Gastrocnemius medialis (tissue), 4 donors: ENCODE measurements at regions not wholly inside any gene's neighbourhood (a gene's known extent, or its start where the extent isn't known, plus 50 kb on each side); places are given as distances from the start of the nearest gene placed in this dataset.

Experiments
- ATAC-seq, 2 donors: fragments of 150-250 bp; one replicate each; pipeline ENCODE4 v1.9.1; 2016
- DNase-seq, 2 donors: peaks; one replicate each; pipeline ENCODE4 v3.0.0-alpha.2; 2019
- H3K27ac ChIP-seq, 4 donors: fragments of 200-600 bp; sonication (generic); 1 replicate in 1 of 4; 2 replicates in 3 of 4; pipeline ENCODE4 v1.5.1; 2016 to 2018; ENCODE audit warnings: mild to moderate bottlenecking in 2 of 4, moderate library complexity in 1 of 4
- H3K27me3 ChIP-seq, 3 donors: fragments of 200-600 bp; sonication (generic) in 2 of 3; 1 replicate in 1 of 3; 2 replicates in 2 of 3; pipeline versions ENCODE4 v1.5.1 to v1.6.0; 2016 to 2019; ENCODE audit warnings: mild to moderate bottlenecking in 1 of 3, moderate library complexity in 1 of 3
- H3K36me3 ChIP-seq, 2 donors: fragments of 200-600 bp; sonication (generic) in 1 of 2; one replicate each; pipeline ENCODE4 v1.5.1; 2017 to 2018
- H3K4me1 ChIP-seq, 2 donors: fragments of 200-600 bp; sonication (generic) in 1 of 2; one replicate each; pipeline ENCODE4 v1.5.1; 2016 to 2017; ENCODE audit warnings: mild to moderate bottlenecking in 2 of 2
- H3K4me3 ChIP-seq, 4 donors: fragments of 200-600 bp; sonication (generic) in 3 of 4; 1 replicate in 1 of 4; 2 replicates in 3 of 4; pipeline ENCODE4 v1.5.1; 2016 to 2019; ENCODE audit warnings: mild to moderate bottlenecking in 2 of 4
- H3K9me3 ChIP-seq, 3 donors: fragments of 200-600 bp; sonication (generic) in 2 of 3; 1 replicate in 1 of 3; 2 replicates in 2 of 3; pipeline ENCODE4 v1.5.1; 2016 to 2019
- POLR2A ChIP-seq, 2 donors: fragments of 450-650 bp; IDR thresholded peaks; one replicate each; pipeline ENCODE4 v1.6.1; 2017; ENCODE audit warnings: antibody characterized with exemption in 2 of 2, mild to moderate bottlenecking in 2 of 2, moderate library complexity in 2 of 2
- in situ Hi-C, 4 donors: fragments of 200-750 bp; cut with MboI; loops; one replicate each; pipeline versions ENCODE4 v1.15.0 to v1.8.0; 2017; ENCODE audit warnings: low sequenced_read_pairs in 4 of 4
- intact Hi-C: fragments of 100-400 bp; cut with DNase I; formaldehyde crosslinking; loops from one replicate; pipeline ENCODE4 v1.15.1; 2023; ENCODE audit warnings: low total_unique reads
- TF ChIP-seq, protein P1 (sequence below), 5 experiments: fragments of 450-650 bp in 3 of 5; fragments of 200-600 bp in 2 of 5; sonication (generic) in 2 of 5; IDR thresholded peaks in 4 of 5; conservative IDR thresholded peaks in 1 of 5; 1 replicate in 4 of 5; 2 replicates in 1 of 5; pipeline ENCODE4 v1.5.1; 2016 to 2019; ENCODE audit warnings: antibody characterized with exemption in 5 of 5, mild to moderate bottlenecking in 3 of 5, moderate library complexity in 3 of 5

DNA sequence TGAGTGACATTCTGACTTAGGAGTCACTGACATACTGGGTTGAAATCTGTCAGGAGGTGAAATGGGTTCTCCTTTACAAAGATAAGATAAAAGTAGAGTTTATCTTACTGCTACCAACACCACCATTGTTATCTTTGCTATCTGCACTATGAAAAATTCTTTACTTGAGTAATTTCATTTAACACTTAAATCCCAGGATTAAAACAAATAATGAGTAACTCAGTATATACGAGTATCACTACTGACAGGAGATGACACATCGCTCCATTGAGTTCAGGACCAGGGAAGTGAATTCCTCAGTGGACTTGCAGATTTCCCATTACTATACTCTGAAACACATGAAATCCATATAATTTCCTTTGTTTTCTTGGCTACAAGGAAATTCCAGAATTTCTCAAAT is 242.1 kb upstream of the NLRP1 start:
- no peak for ATAC-seq
- Histone ChIP-seq H3K9me3 (no peaks in the 10 kb centered on the region), H3K4me1 (no peaks in the 10 kb centered on the region), H3K27ac (no peak overlapping the region), H3K36me3 (no peaks in the 10 kb centered on the region), H3K4me3 (no peak overlapping the region), H3K27me3 (no peaks in the 10 kb centered on the region)
- DNase-seq = no peak
- intact Hi-C loops (no loop called here), in situ Hi-C loops (loop anchor here in 1 of 4 donors (10.0 kb wide), 1 partner anchor 62 kb away; no protein-coding TSS in a partner anchor)
- TF ChIP-seq POLR2A (IDR thresholded peaks at IDR 0.05) = no peak
- TF ChIP-seq, protein P1, sequence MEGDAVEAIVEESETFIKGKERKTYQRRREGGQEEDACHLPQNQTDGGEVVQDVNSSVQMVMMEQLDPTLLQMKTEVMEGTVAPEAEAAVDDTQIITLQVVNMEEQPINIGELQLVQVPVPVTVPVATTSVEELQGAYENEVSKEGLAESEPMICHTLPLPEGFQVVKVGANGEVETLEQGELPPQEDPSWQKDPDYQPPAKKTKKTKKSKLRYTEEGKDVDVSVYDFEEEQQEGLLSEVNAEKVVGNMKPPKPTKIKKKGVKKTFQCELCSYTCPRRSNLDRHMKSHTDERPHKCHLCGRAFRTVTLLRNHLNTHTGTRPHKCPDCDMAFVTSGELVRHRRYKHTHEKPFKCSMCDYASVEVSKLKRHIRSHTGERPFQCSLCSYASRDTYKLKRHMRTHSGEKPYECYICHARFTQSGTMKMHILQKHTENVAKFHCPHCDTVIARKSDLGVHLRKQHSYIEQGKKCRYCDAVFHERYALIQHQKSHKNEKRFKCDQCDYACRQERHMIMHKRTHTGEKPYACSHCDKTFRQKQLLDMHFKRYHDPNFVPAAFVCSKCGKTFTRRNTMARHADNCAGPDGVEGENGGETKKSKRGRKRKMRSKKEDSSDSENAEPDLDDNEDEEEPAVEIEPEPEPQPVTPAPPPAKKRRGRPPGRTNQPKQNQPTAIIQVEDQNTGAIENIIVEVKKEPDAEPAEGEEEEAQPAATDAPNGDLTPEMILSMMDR (IDR thresholded peaks at IDR 0.05 in 4 of 5, conservative IDR thresholded peaks at IDR 0.05 in 1 of 5) = no peak

DNA sequence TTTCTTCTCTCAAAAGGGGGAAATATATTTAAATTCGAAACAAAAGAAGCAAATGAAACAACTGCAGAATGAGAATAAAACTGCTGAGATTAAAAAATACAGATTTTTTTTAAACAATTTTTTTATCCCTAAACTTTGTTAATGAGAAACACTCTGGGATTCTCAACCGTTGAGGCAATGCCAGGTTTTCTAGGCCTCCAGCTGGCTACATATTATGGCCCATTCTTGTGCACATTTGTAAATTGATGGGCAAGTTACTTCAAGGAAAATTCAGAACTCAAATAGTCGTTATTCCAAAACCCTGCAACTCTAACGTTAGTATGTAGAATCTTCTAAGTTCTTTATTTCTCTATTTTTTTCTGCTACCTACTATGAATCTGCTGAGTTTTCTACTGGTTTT is 239.3 kb upstream of the WSCD1 start:
- ATAC-seq = no peak
- no peak for DNase-seq
- no peak for TF ChIP-seq POLR2A (IDR thresholded peaks at IDR 0.05)
- TF ChIP-seq, protein P1 (IDR thresholded peaks at IDR 0.05 in 4 of 5, conservative IDR thresholded peaks at IDR 0.05 in 1 of 5) = no peak
- H3K4me3 ChIP-seq = no peak overlapping the region
- in situ Hi-C loops (no loop called here), intact Hi-C loops (no loop called here)
- no peak overlapping the region for H3K27ac ChIP-seq
- no peaks in the 10 kb centered on the region for H3K4me1 ChIP-seq
- no peaks in the 10 kb centered on the region for H3K27me3 ChIP-seq
- H3K9me3 ChIP-seq = no peaks in the 10 kb centered on the region
- no peaks in the 10 kb centered on the region for H3K36me3 ChIP-seq

DNA sequence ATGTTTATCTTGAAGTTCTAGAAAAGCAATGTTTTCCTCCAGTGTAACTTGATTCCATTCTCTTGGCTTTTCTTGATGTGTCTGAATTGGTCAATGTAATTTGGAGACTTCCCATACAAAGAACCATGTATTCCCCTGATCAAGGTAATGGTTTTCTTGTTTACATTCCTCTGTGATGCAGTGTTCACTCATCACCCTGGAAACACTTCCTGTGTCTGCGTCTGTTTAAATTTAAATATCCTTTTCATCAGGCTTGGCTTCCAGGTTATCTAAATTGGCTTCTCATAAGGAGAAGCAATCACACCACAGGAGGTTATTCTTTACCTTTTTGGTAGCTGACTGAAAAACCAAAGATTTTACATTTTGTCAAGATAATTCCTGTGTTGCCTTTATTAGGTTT is 237.3 kb upstream of the WSCD1 start:
- H3K27ac ChIP-seq = no peak overlapping the region
- DNase-seq = no peak
- no peaks in the 10 kb centered on the region for H3K36me3 ChIP-seq
- TF ChIP-seq, protein P1 (IDR thresholded peaks at IDR 0.05 in 4 of 5, conservative IDR thresholded peaks at IDR 0.05 in 1 of 5) = no peak
- no peak for TF ChIP-seq POLR2A (IDR thresholded peaks at IDR 0.05)
- no peaks in the 10 kb centered on the region for H3K4me1 ChIP-seq
- in situ Hi-C loops (no loop called here), intact Hi-C loops (no loop called here)
- H3K4me3 ChIP-seq = no peak overlapping the region
- H3K9me3 ChIP-seq = no peaks in the 10 kb centered on the region
- no peak for ATAC-seq
- no peaks in the 10 kb centered on the region for H3K27me3 ChIP-seq

DNA sequence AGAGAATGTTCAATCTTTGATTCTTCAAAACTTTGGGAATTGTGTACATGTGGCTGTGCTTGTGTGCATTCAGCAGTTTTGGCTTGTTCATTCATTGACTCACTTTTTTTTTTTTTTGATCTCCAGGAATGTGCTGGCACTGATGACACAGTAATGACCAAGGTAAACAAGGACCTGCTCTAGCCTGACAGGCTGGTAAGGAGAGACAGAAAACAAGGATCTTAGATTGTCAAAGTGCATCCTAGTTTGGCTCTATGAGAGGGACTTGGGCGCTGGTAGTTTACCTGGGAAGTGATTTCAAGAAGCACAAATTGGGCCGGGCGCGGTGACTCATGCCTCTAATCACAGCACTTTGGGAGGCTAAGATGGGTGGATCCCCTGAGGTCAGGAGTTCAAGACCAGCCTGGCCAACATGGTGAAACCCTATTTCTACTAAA is 233.1 kb upstream of the WSCD1 start:
- no peak overlapping the region for H3K27ac ChIP-seq
- no peak for ATAC-seq
- TF ChIP-seq, protein P1 (IDR thresholded peaks at IDR 0.05 in 4 of 5, conservative IDR thresholded peaks at IDR 0.05 in 1 of 5) = no peak
- TF ChIP-seq POLR2A (IDR thresholded peaks at IDR 0.05) = no peak
- H3K4me1 ChIP-seq = no peaks in the 10 kb centered on the region
- no peaks in the 10 kb centered on the region for H3K9me3 ChIP-seq
- H3K4me3 ChIP-seq = no peak overlapping the region
- H3K36me3 ChIP-seq = no peaks in the 10 kb centered on the region
- in situ Hi-C loops = no loop called here
- intact Hi-C loops = no loop called here
- no peak for DNase-seq
- no peaks in the 10 kb centered on the region for H3K27me3 ChIP-seq

DNA sequence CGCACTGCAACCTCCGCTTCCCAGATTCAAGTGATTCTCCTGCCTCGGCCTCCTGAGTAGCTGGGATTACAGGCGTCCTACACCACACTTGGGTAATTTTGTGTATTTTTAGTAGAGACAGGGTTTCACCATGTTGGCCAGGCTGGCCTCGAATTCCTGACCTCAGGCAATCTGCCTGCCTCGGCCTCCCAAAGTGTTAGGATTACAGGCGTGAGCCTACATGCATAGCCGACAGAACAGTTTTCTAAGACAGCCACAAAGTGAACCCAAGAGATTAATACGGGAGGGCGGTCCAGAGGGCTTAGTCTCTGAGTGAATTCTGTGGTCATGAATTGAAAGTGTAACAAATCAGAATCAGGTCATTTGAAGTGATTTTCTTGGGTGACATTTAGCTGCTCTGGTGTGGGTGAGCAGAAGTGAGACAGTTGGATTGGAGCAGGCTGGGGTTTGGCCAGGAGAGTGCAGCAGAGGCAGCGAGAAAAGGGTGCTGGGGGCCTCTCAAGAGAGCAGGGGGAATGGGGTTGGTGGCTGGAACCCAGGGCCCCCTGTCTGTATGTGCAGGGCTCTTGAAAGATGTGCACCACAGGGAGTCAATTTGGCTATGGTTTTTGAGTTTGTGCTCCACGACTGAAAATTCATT is 231.4 kb upstream of the WSCD1 start:
- Histone ChIP-seq H3K9me3 (no peaks in the 10 kb centered on the region), H3K36me3 (no peaks in the 10 kb centered on the region), H3K4me3 (no peak overlapping the region), H3K4me1 (peaks cover 0 to 3% of the 10 kb centered on the region in 2 donors), H3K27me3 (no peaks in the 10 kb centered on the region), H3K27ac (no peak overlapping the region)
- ATAC-seq = no peak
- intact Hi-C loops (no loop called here), in situ Hi-C loops (no loop called here)
- DNase-seq = no peak
- TF ChIP-seq POLR2A (IDR thresholded peaks at IDR 0.05) = no peak
- TF ChIP-seq, protein P1 (IDR thresholded peaks at IDR 0.05 in 4 of 5, conservative IDR thresholded peaks at IDR 0.05 in 1 of 5) = no peak
